Calu3 (cell line): ENCODE measurements at regions not wholly inside any gene's neighbourhood (a gene's known extent, or its start where the extent isn't known, plus 50 kb on each side); places are given as distances from the start of the nearest gene placed in this dataset.

Experiments
- BruUV-seq: library from RNA; stranded (reverse); fragments of 400-500 nt; replicated peaks from 2 replicates; lab custom pipeline; 2021; lab: Mats Ljungman, UMichigan
- CTCF ChIA-PET: fragments of 300-600 bp; sonication (Branson Sonifier 250); formaldehyde crosslinking; loops from one replicate; lab custom pipeline; 2022; ENCODE audit warnings: antibody characterized with exemption; lab: Charles Lee
- DNase-seq: peaks from one replicate; pipeline ENCODE4 v3.0.0; 2022
- H3K27ac Mint-ChIP-seq: one replicate; pipeline ENCODE4 v1.8.0; 2022; ENCODE audit warnings: mixed read lengths; ENCODE audit not compliant: unreplicated experiment
- H3K27me3 Mint-ChIP-seq: one replicate; pipeline ENCODE4 v1.8.0; 2022; ENCODE audit warnings: mixed read lengths; ENCODE audit not compliant: unreplicated experiment
- H3K36me3 Mint-ChIP-seq: one replicate; pipeline ENCODE4 v1.8.0; 2022; ENCODE audit warnings: mild to moderate bottlenecking, moderate library complexity, mixed read lengths; ENCODE audit not compliant: insufficient read depth, unreplicated experiment
- H3K4me1 Mint-ChIP-seq: one replicate; pipeline ENCODE4 v1.8.0; 2022; ENCODE audit warnings: mild to moderate bottlenecking, low read depth, mixed read lengths; ENCODE audit not compliant: unreplicated experiment
- H3K4me3 Mint-ChIP-seq: one replicate; pipeline ENCODE4 v1.8.0; 2022; ENCODE audit warnings: mild to moderate bottlenecking, low read depth, moderate library complexity, mixed read lengths; ENCODE audit not compliant: unreplicated experiment
- H3K9me3 Mint-ChIP-seq: one replicate; pipeline ENCODE4 v1.8.0; 2022; ENCODE audit warnings: low read depth, mixed read lengths; ENCODE audit not compliant: unreplicated experiment
- intact Hi-C: fragments of 100-400 bp; cut with micrococcal nuclease; formaldehyde crosslinking; loops from one replicate; pipeline ENCODE4 v1.10.0; 2022; ENCODE audit not compliant: unreplicated experiment
- TF ChIP-seq, protein P1 (sequence below): fragments of 200-600 bp; IDR thresholded peaks from one replicate; pipeline ENCODE4 v1.8.0; 2022; ENCODE audit warnings: antibody characterized with exemption; ENCODE audit not compliant: unreplicated experiment

GRCh38 chr18:1015777-1016176 lies 111.1 kb downstream of the ADCYAP1 start:
- CTCF ChIA-PET, result interaction anchor here (1.2 kb wide), 1 partner anchor 251 kb away, joined by 3 read pairs; no protein-coding TSS in a partner anchor
- peaks cover 23% of the 10 kb centered on the region for H3K27me3 Mint-ChIP-seq

DNA sequence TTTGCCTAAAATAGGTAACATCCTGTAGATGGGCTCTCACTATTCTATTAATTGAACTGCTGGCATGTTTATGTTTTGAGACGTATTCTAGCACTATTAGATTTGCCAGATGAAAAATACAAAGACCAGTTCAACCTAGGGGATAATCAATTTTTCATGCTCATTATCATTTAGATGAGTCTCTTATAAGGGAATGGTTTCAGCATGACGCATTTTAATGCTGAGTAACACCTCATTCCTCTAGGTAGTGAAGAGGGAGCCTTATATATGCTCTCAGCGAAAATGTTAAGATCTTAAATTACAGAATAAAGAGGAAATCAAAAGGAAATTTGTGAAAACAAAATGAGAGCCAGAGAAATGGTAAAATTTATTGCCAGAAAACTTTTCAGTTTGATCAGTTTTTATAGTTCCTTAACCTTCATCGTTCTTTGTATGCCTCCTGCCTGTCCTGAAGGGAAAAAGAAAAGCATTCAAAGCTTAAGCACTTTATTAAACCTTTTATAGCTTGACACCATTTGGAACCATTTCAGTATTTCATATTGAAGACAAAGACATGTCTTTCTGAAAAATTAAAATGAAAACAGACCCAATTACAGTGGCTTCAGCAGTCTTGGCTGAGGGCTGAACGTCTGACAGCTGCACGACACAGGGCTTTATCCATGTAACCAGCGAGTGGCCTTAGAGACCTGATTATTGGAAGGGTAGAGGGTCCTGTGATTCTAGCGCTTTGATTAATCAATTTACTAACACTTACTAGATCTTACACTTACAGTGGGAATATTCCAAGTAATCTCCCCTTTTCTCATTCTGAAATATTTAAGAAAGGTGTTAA lies 112.8 kb downstream of the ADCYAP1 start:
- no TSS peak for BruUV-seq
- H3K27ac Mint-ChIP-seq, result no peak overlapping the region
- H3K4me1 Mint-ChIP-seq, result no peaks in the 10 kb centered on the region
- DNase-seq, result no peak
- H3K36me3 Mint-ChIP-seq, result no peaks in the 10 kb centered on the region
- CTCF ChIA-PET, result no interaction called here
- H3K4me3 Mint-ChIP-seq, result no peak overlapping the region
- TF ChIP-seq, protein P1, sequence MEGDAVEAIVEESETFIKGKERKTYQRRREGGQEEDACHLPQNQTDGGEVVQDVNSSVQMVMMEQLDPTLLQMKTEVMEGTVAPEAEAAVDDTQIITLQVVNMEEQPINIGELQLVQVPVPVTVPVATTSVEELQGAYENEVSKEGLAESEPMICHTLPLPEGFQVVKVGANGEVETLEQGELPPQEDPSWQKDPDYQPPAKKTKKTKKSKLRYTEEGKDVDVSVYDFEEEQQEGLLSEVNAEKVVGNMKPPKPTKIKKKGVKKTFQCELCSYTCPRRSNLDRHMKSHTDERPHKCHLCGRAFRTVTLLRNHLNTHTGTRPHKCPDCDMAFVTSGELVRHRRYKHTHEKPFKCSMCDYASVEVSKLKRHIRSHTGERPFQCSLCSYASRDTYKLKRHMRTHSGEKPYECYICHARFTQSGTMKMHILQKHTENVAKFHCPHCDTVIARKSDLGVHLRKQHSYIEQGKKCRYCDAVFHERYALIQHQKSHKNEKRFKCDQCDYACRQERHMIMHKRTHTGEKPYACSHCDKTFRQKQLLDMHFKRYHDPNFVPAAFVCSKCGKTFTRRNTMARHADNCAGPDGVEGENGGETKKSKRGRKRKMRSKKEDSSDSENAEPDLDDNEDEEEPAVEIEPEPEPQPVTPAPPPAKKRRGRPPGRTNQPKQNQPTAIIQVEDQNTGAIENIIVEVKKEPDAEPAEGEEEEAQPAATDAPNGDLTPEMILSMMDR, result no peak
- H3K27me3 Mint-ChIP-seq, result peaks cover 37% of the 10 kb centered on the region
- H3K9me3 Mint-ChIP-seq, result no peaks in the 10 kb centered on the region
- intact Hi-C loops, result no loop called here

More at GRCh38 chr18:1015777-1016176, 111.1 kb downstream of the ADCYAP1 start:
- H3K36me3 Mint-ChIP-seq, result no peaks in the 10 kb centered on the region
- DNase-seq, result no peak
- BruUV-seq, result no TSS peak
- no peaks in the 10 kb centered on the region for H3K4me1 Mint-ChIP-seq
- H3K9me3 Mint-ChIP-seq, result no peaks in the 10 kb centered on the region
- intact Hi-C loops, result no loop called here
- H3K27ac Mint-ChIP-seq, result no peak overlapping the region
- TF ChIP-seq, protein P1, result no peak
- no peak overlapping the region for H3K4me3 Mint-ChIP-seq

DNA sequence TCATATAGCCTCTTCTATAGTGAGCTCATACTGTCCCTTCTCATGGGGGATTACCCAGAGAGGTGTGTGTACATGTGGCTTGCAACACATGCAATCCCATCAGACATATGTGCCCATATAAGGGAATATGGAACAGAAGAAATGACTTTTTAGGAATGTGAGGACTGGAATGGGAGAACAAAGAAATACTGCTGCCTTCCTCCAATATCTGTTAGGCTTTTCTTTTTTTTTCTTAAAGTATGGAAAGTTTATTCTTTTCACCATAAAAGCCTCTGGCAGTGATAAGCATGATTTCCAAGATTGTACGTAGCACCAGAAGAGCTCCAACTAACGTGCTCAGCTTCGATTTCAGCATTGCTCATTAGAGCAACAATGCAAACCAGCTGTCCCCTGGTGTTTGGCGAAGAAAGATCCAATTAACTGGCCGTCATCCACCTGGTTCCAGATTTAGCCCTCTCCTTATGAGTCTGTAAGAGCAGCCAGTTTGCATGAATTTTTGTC lies 113.6 kb downstream of the ADCYAP1 start:
- Mint-ChIP-seq H3K36me3 (no peaks in the 10 kb centered on the region), H3K27ac (no peak overlapping the region), H3K27me3 (peaks cover 45% of the 10 kb centered on the region), H3K4me3 (no peak overlapping the region), H3K9me3 (no peaks in the 10 kb centered on the region), H3K4me1 (no peaks in the 10 kb centered on the region)
- CTCF ChIA-PET, result no interaction called here
- TF ChIP-seq, protein P1, result no peak
- intact Hi-C loops, result no loop called here
- BruUV-seq, result no TSS peak
- no peak for DNase-seq

DNA sequence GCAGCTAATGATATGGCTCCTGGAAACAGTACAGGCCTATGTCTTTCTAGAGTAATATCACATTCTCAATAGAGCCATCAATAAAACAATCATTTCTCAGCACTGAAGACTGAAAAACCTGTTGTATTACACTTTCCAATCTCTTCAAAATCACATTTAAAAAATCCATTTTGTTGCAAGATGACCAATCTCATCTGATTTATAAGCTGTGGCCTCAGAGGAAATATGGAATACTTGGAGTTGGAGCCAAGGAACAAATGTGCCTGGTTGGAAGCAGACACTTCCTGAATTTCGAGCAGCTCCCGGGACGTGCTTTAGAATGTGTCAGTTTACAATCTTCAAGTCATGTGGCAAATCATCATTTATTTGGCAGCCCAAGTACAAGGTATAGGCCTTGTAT lies 114.5 kb downstream of the ADCYAP1 start:
- BruUV-seq, result no TSS peak
- Mint-ChIP-seq H3K36me3 (no peaks in the 10 kb centered on the region), H3K4me1 (no peaks in the 10 kb centered on the region), H3K27ac (no peak overlapping the region), H3K4me3 (no peak overlapping the region), H3K9me3 (no peaks in the 10 kb centered on the region), H3K27me3 (peaks cover 45% of the 10 kb centered on the region)
- CTCF ChIA-PET, result no interaction called here
- intact Hi-C loops, result no loop called here
- no peak for DNase-seq
- TF ChIP-seq, protein P1, result no peak
